RWPE1 (cell line): ENCODE measurements at regions not wholly inside any gene's neighbourhood (a gene's known extent, or its start where the extent isn't known, plus 50 kb on each side); places are given as distances from the start of the nearest gene placed in this dataset.

Experiments
- CTCF ChIA-PET: fragments of 350-600 bp; sonication (Branson Sonifier 250); formaldehyde crosslinking; extraction: SDS; loops from one replicate; lab custom pipeline; 2021; lab: Yijun Ruan, JAX
- POLR2A ChIA-PET: fragments of 400-600 bp; formaldehyde crosslinking; extraction: SDS; loops from one replicate; lab custom pipeline; 2020; ENCODE audit warnings: antibody characterized with exemption; ENCODE audit not compliant: low non-redundant PET; lab: Yijun Ruan, JAX
- DNase-seq: peaks from one replicate; pipeline ENCODE4 v3.0.0; 2012; ENCODE audit warnings: low spot score
- H3K27ac ChIP-seq: fragments of 450-650 bp; 2 replicates; pipeline ENCODE4 v1.5.1; 2017
- CTCF ChIP-seq: fragments of 450-650 bp; conservative IDR thresholded peaks from 2 replicates; pipeline ENCODE4 v1.5.1; 2017; ENCODE audit warnings: low read depth, mild to moderate bottlenecking

GRCh38 chr11:119795690-119796089 lies 66.7 kb upstream of the NECTIN1 start:
- ChIA-PET POLR2A (no interaction called here), CTCF (no interaction called here)
- no peak for TF ChIP-seq CTCF
- DNase-seq: no peak
- peak overlapping the region; percentile 57 for H3K27ac ChIP-seq

- ChIA-PET POLR2A (no interaction called here), CTCF (interaction anchor here (1.4 kb wide), 1 partner anchor 66 kb away, joined by 5 read pairs; no protein-coding TSS in a partner anchor)
- peak; percentile 89 for DNase-seq
- TF ChIP-seq CTCF: no peak
- peak overlapping the region; percentile 57 for H3K27ac ChIP-seq
Measured at GRCh38 chr11:119795231-119795630, 66.2 kb upstream of the NECTIN1 start.

GRCh38 chr11:119794756-119795155 lies 65.8 kb upstream of the NECTIN1 start:
- ChIA-PET POLR2A (no interaction called here), CTCF (interaction anchor here (1.4 kb wide), 1 partner anchor 65 kb away, joined by 5 read pairs; no protein-coding TSS in a partner anchor)
- DNase-seq: no peak
- peak overlapping the region; percentile 57 for H3K27ac ChIP-seq
- no peak for TF ChIP-seq CTCF

- POLR2A ChIA-PET: no interaction called here
- TF ChIP-seq CTCF: no peak
- H3K27ac ChIP-seq: no peak overlapping the region
- no peak for DNase-seq
- CTCF ChIA-PET: interaction anchor here (1.4 kb wide), 1 partner anchor 64 kb away, joined by 5 read pairs; no protein-coding TSS in a partner anchor
Measured at GRCh38 chr11:119794141-119794665, 65.2 kb upstream of the NECTIN1 start.

GRCh38 chr11:119793335-119793984 lies 64.5 kb upstream of the NECTIN1 start:
- TF ChIP-seq CTCF: no peak
- no peak for DNase-seq
- H3K27ac ChIP-seq: no peak overlapping the region
- CTCF ChIA-PET: interaction anchor here (0.9 kb wide), 1 partner anchor 22 kb away, joined by 4 read pairs; no protein-coding TSS in a partner anchor
- POLR2A ChIA-PET: no interaction called here

- TF ChIP-seq CTCF: no peak
- DNase-seq: no peak
- H3K27ac ChIP-seq: no peak overlapping the region
- ChIA-PET CTCF (interaction anchor here (0.6 kb wide), 2 partner anchors 222 to 1719 kb away, joined by 3 to 4 read pairs; no protein-coding TSS in a partner anchor), POLR2A (no interaction called here)
Measured at GRCh38 chr11:119791701-119792151, 62.7 kb upstream of the NECTIN1 start.
